ENCODE measurements at regions not wholly inside any gene's neighbourhood (a gene's known extent, or its start where the extent isn't known, plus 50 kb on each side); places are given as distances from the start of the nearest gene placed in this dataset.
"Not testable (repeated sequence)": the region's sequence is repeated elsewhere in the genome, so short reads cannot be mapped to it uniquely, and the experiment has no call there.

- DNase-seq (ENCODE audit: low spot score): not testable (repeated sequence)
Measured at GRCh38 chr21:17139159-17139558, 373.7 kb upstream of the CXADR start.

GRCh38 chr21:17139696-17140095, 373.1 kb upstream of the CXADR start:
- no peak for DNase-seq (ENCODE audit: low spot score)

- DNase-seq (ENCODE audit: low spot score): no peak
Measured at GRCh38 chr21:17146426-17146825, 366.4 kb upstream of the CXADR start.

GRCh38 chr21:17159697-17160096, 353.1 kb upstream of the CXADR start:
- DNase-seq (ENCODE audit: low spot score): no peak

- DNase-seq (ENCODE audit: low spot score): no peak
Measured at GRCh38 chr21:17185674-17186073, 327.2 kb upstream of the CXADR start.

- no peak for DNase-seq (ENCODE audit: low spot score)
Measured at GRCh38 chr21:17189963-17190362, 322.9 kb upstream of the CXADR start.

GRCh38 chr21:17191346-17191993, 321.4 kb upstream of the CXADR start:
- DNase-seq (ENCODE audit: low spot score): no peak

- DNase-seq (ENCODE audit: low spot score): no peak
Measured at GRCh38 chr21:17195351-17195750, 317.5 kb upstream of the CXADR start.

- DNase-seq (ENCODE audit: low spot score): no peak
Measured at GRCh38 chr21:17195976-17196375, 316.9 kb upstream of the CXADR start.

- no peak for DNase-seq (ENCODE audit: low spot score)
Measured at GRCh38 chr21:17196623-17197022, 316.2 kb upstream of the CXADR start.

GRCh38 chr21:17197996-17198395, 314.8 kb upstream of the CXADR start:
- no peak for DNase-seq (ENCODE audit: low spot score)

- no peak for DNase-seq (ENCODE audit: low spot score)
Measured at GRCh38 chr21:17200250-17200649, 312.6 kb upstream of the CXADR start.

GRCh38 chr21:17201741-17202260, 311.0 kb upstream of the CXADR start:
- no peak for DNase-seq (ENCODE audit: low spot score)

GRCh38 chr21:17214801-17215200, 298.0 kb upstream of the CXADR start:
- DNase-seq (ENCODE audit: low spot score): no peak

- DNase-seq (ENCODE audit: low spot score): not testable (repeated sequence)
Measured at GRCh38 chr21:17219050-17219449, 293.8 kb upstream of the CXADR start.

GRCh38 chr21:17231124-17231523, 281.7 kb upstream of the CXADR start:
- no peak for DNase-seq (ENCODE audit: low spot score)

- DNase-seq (ENCODE audit: low spot score): no peak
Measured at GRCh38 chr21:17231771-17232170, 281.1 kb upstream of the CXADR start.

- DNase-seq (ENCODE audit: low spot score): no peak
Measured at GRCh38 chr21:17238468-17238867, 274.4 kb upstream of the CXADR start.

GRCh38 chr21:17250778-17251241, 262.0 kb upstream of the CXADR start:
- DNase-seq (ENCODE audit: low spot score): no peak

- DNase-seq (ENCODE audit: low spot score): no peak
Measured at GRCh38 chr21:17257784-17258183, 255.1 kb upstream of the CXADR start.

- no peak for DNase-seq (ENCODE audit: low spot score)
Measured at GRCh38 chr21:17264182-17264581, 248.7 kb upstream of the CXADR start.

- no peak for DNase-seq (ENCODE audit: low spot score)
Measured at GRCh38 chr21:17269760-17270159, 243.1 kb upstream of the CXADR start.

- DNase-seq (ENCODE audit: low spot score): peak; percentile 74
Measured at GRCh38 chr21:17270229-17270628, 242.6 kb upstream of the CXADR start.

- no peak for DNase-seq (ENCODE audit: low spot score)
Measured at GRCh38 chr21:17279663-17280062, 233.2 kb upstream of the CXADR start.

All from GM03348 (cell line).